Endothelial cell of umbilical vein (primary cell): ENCODE measurements at regions not wholly inside any gene's neighbourhood (a gene's known extent, or its start where the extent isn't known, plus 50 kb on each side); places are given as distances from the start of the nearest gene placed in this dataset.

ENCODE experiments used
- BruUV-seq: library from RNA; stranded (reverse); fragments of 400-500 nt; replicated peaks from 2 replicates; lab custom pipeline; 2021; lab: Mats Ljungman, UMichigan
- CTCF ChIA-PET: fragments of 300-600, 350-600 bp; sonication (Branson Sonifier 250); formaldehyde crosslinking; loops from one replicate; lab custom pipeline; 2021; ENCODE audit warnings: antibody characterized with exemption, inconsistent platforms; lab: Charles Lee
- POLR2A ChIA-PET: fragments of 300-600, 350-600 bp; sonication (Branson Sonifier 250); formaldehyde crosslinking; loops from one replicate; lab custom pipeline; 2021; ENCODE audit warnings: antibody characterized with exemption, inconsistent platforms; lab: Charles Lee
- DNase-seq: peaks from one replicate; pipeline ENCODE4 v3.0.0-alpha.2; 2011; ENCODE audit warnings: low read depth, low spot score
- FAIRE-seq: peaks from 2 replicates; lab custom pipeline; 2011; peaks lifted over from hg19 to GRCh38; lab: Jason Lieb, UNC
- H2AFZ ChIP-seq: 2 replicates; pipeline ENCODE4 v1.6.0; 2012; ENCODE audit warnings: low read depth, low read length, control low read depth, inconsistent platforms
- H3K27ac ChIP-seq: 2 replicates; pipeline ENCODE4 v1.5.1; 2011; ENCODE audit warnings: low read depth, mild to moderate bottlenecking, control low read depth, low read length, moderate library complexity; ENCODE audit not compliant: insufficient read depth
- H3K27me3 ChIP-seq, 2 experiments: 2 replicates each; pipeline versions ENCODE4 v1.6.0 to v1.6.1; 2011; ENCODE audit warnings: low read length in 2 of 2, mixed read lengths in 1 of 2; ENCODE audit not compliant: control insufficient read depth in 2 of 2, insufficient read depth in 2 of 2
- H3K36me3 ChIP-seq, 2 experiments: 2 replicates in 1 of 2; 3 replicates in 1 of 2; pipeline ENCODE4 v1.5.1; 2011; ENCODE audit warnings: low read length in 2 of 2, mild to moderate bottlenecking in 1 of 2, moderate library complexity in 1 of 2; ENCODE audit not compliant: control insufficient read depth in 2 of 2, insufficient read depth in 2 of 2; ENCODE audit errors: extremely low read depth in 1 of 2
- H3K4me1 ChIP-seq: 3 replicates; pipeline ENCODE4 v1.5.1; 2011; ENCODE audit warnings: mild to moderate bottlenecking, low read length; ENCODE audit not compliant: control insufficient read depth, insufficient read depth; ENCODE audit errors: extremely low read depth
- H3K4me2 ChIP-seq: 2 replicates; pipeline ENCODE4 v1.6.1; 2011; ENCODE audit warnings: low read length, control low read depth, mixed read lengths; ENCODE audit not compliant: insufficient read depth
- H3K4me3 ChIP-seq, 3 experiments: fragments of 200-600 bp in 1 of 3; sonication (generic), shearing (Covaris generic) in 1 of 3; replicated peaks in 1 of 3; 2 replicates each; pipeline ENCODE4 v1.5.1; 2011 to 2016; ENCODE audit warnings: control low read depth in 3 of 3, low read length in 3 of 3, mild to moderate bottlenecking in 2 of 3, inconsistent platforms in 1 of 3, low read depth in 1 of 3, moderate library complexity in 1 of 3; ENCODE audit not compliant: insufficient read depth in 1 of 3
- H3K79me2 ChIP-seq: 2 replicates; pipeline ENCODE4 v1.6.0; 2012; ENCODE audit warnings: low read length, inconsistent platforms; ENCODE audit not compliant: control insufficient read depth, insufficient read depth
- H3K9ac ChIP-seq: replicated peaks from 2 replicates; pipeline ENCODE3; 2011; ENCODE audit warnings: low read length, control low read depth; ENCODE audit not compliant: insufficient read depth; ENCODE audit errors: extremely low read depth
- H3K9me1 ChIP-seq: replicated peaks from 3 replicates; pipeline ENCODE4 v1.6.0; 2011; ENCODE audit warnings: mild to moderate bottlenecking, low read length; ENCODE audit not compliant: control insufficient read depth, insufficient read depth; ENCODE audit errors: extremely low read depth
- H3K9me3 ChIP-seq: replicated peaks from 2 replicates; pipeline ENCODE4 v1.5.1; 2012; ENCODE audit warnings: low read length, inconsistent platforms; ENCODE audit not compliant: control insufficient read depth, insufficient read depth
- H4K20me1 ChIP-seq: replicated peaks from 2 replicates; pipeline ENCODE3; 2011; ENCODE audit warnings: mild to moderate bottlenecking, low read length; ENCODE audit not compliant: control insufficient read depth, insufficient read depth; ENCODE audit errors: extremely low read depth
- CTCF ChIP-seq, 2 donors: IDR thresholded peaks; 1 replicate in 1 of 2; 2 replicates in 1 of 2; pipeline ENCODE4 v1.5.1; 2011; ENCODE audit warnings: low read length in 2 of 2, mild to moderate bottlenecking in 2 of 2, moderate library complexity in 2 of 2, control low read depth in 1 of 2, inconsistent platforms in 1 of 2, low read depth in 1 of 2; ENCODE audit not compliant: insufficient read depth in 1 of 2; ENCODE audit errors: extremely low read depth in 1 of 2
- EZH2 ChIP-seq: IDR thresholded peaks from 2 replicates; pipeline ENCODE4 v1.6.1; 2012; ENCODE audit warnings: borderline replicate concordance, low read depth, mild to moderate bottlenecking, moderate library complexity, low read length, inconsistent platforms; ENCODE audit not compliant: severe bottlenecking
- FOS ChIP-seq: IDR thresholded peaks from 2 replicates; pipeline ENCODE4 v1.6.1; 2011; ENCODE audit warnings: mild to moderate bottlenecking, low read length, moderate library complexity, borderline replicate concordance; ENCODE audit not compliant: insufficient read depth
- GATA2 ChIP-seq: IDR thresholded peaks from 2 replicates; pipeline ENCODE4 v1.7.0; 2011; ENCODE audit warnings: low read depth, mild to moderate bottlenecking, moderate library complexity, mixed read lengths, low read length; ENCODE audit not compliant: insufficient read length, insufficient read depth
- JUN ChIP-seq: IDR thresholded peaks from 2 replicates; pipeline ENCODE4 v1.6.1; 2011; ENCODE audit warnings: borderline replicate concordance, low read depth; ENCODE audit not compliant: insufficient read length, insufficient read depth
- MAX ChIP-seq: IDR thresholded peaks from 2 replicates; pipeline ENCODE4 v1.6.1; 2011; ENCODE audit not compliant: insufficient read depth, insufficient read length
- MYC ChIP-seq: IDR thresholded peaks from one replicate; pipeline ENCODE4 v1.6.1; 2011; ENCODE audit warnings: mild to moderate bottlenecking, low read depth, low read length
- POLR2A ChIP-seq: IDR thresholded peaks from 2 replicates; pipeline ENCODE4 v1.6.1; 2012; ENCODE audit warnings: low read depth, mild to moderate bottlenecking, control low read depth, low read length
- POLR2AphosphoS5 ChIP-seq: IDR thresholded peaks from 2 replicates; pipeline ENCODE4 v1.6.1; 2012; ENCODE audit warnings: low read depth, mild to moderate bottlenecking, control low read depth, low read length, moderate library complexity; ENCODE audit not compliant: insufficient read depth
- dilution Hi-C: fragments of 300-500 bp; cut with MboI; formaldehyde crosslinking; loops from one replicate; pipeline ENCODE4 v1.15.0; 2019; ENCODE audit warnings: low sequenced_read_pairs; ENCODE audit not compliant: extremely low pct_ligation_motif_present
- intact Hi-C: fragments of 100-400 bp; cut with micrococcal nuclease; formaldehyde crosslinking; loops from one replicate; pipeline ENCODE4 v1.10.0; 2022

GRCh38 chr11:134795017-134795416, 383.0 kb upstream of the B3GAT1 start:
- POLR2A ChIA-PET = no interaction called here
- Histone ChIP-seq H3K9ac (no peak overlapping the region), H3K79me2 (no peaks in the 10 kb centered on the region), H3K27ac (no peak overlapping the region), H3K4me2 (no peak overlapping the region), H4K20me1 (no peaks in the 10 kb centered on the region), H3K4me3 (no peak overlapping the region), H3K9me1 (no peaks in the 10 kb centered on the region), H2AFZ (no peak overlapping the region), H3K4me1 (no peaks in the 10 kb centered on the region), H3K9me3 (no peaks in the 10 kb centered on the region), H3K27me3 (no peaks in the 10 kb centered on the region), H3K36me3 (no peaks in the 10 kb centered on the region)
- no TSS peak for BruUV-seq
- intact Hi-C loops (no loop called here), dilution Hi-C loops (no loop called here)
- DNase-seq (no peak), FAIRE-seq (no peak)
- TF ChIP-seq EZH2 (no peak), FOS (no peak), POLR2AphosphoS5 (no peak), POLR2A (no peak), JUN (no peak), CTCF (IDR thresholded peaks at IDR 0.05; ENCODE audit: extremely low read depth in 1 of 2, insufficient read depth in 1 of 2, low read depth in 1 of 2, low read length in 2 of 2) (no peak), GATA2 (no peak), MAX (no peak), MYC (no peak)
- CTCF ChIA-PET = no interaction called here
